Neural cell (in vitro differentiated cells): ENCODE measurements at regions not wholly inside any gene's neighbourhood (a gene's known extent, or its start where the extent isn't known, plus 50 kb on each side); places are given as distances from the start of the nearest gene placed in this dataset.

Source experiments
- EP300 ChIP-seq: fragments of 450-650 bp; conservative IDR thresholded peaks from 2 replicates; pipeline ENCODE4 v1.6.1; 2014; ENCODE audit warnings: antibody characterized with exemption, mild to moderate bottlenecking, moderate library complexity; ENCODE audit not compliant: poor library complexity, severe bottlenecking
- EZH2 ChIP-seq: fragments of 200-600, 300-800 bp; shearing (Covaris generic), sonication (generic); IDR thresholded peaks from 2 replicates; pipeline ENCODE4 v1.6.1; 2014; ENCODE audit warnings: antibody characterized with exemption, low read length, borderline replicate concordance, mild to moderate bottlenecking; ENCODE audit not compliant: insufficient read depth, poor library complexity, severe bottlenecking
- MXI1 ChIP-seq: fragments of 450-650 bp; conservative IDR thresholded peaks from 2 replicates; pipeline ENCODE4 v1.6.1; 2014; ENCODE audit warnings: antibody characterized with exemption, mild to moderate bottlenecking; ENCODE audit not compliant: poor library complexity, severe bottlenecking
- POLR2AphosphoS5 ChIP-seq: IDR thresholded peaks from 2 replicates; pipeline ENCODE4 v1.6.1; 2012
- RAD21 ChIP-seq: fragments of 450-650 bp; conservative IDR thresholded peaks from 2 replicates; pipeline ENCODE4 v1.6.1; 2014; ENCODE audit warnings: antibody characterized with exemption, mild to moderate bottlenecking, moderate library complexity
- REST ChIP-seq: IDR thresholded peaks from 2 replicates; pipeline ENCODE4 v1.6.1; 2012; ENCODE audit warnings: borderline replicate concordance
- SMC3 ChIP-seq: fragments of 450-650 bp; conservative IDR thresholded peaks from 2 replicates; pipeline ENCODE4 v1.6.1; 2014; ENCODE audit warnings: antibody characterized with exemption, mild to moderate bottlenecking, moderate library complexity; ENCODE audit not compliant: poor library complexity
- TAF1 ChIP-seq: IDR thresholded peaks from 2 replicates; pipeline ENCODE4 v1.6.1; 2012; ENCODE audit warnings: low read depth
- TF ChIP-seq, protein P1 (sequence below): fragments of 450-650 bp; IDR thresholded peaks from 2 replicates; pipeline ENCODE4 v1.5.1; 2014; ENCODE audit warnings: antibody characterized with exemption, mild to moderate bottlenecking, moderate library complexity; ENCODE audit not compliant: poor library complexity, severe bottlenecking

- TF ChIP-seq, protein P1, sequence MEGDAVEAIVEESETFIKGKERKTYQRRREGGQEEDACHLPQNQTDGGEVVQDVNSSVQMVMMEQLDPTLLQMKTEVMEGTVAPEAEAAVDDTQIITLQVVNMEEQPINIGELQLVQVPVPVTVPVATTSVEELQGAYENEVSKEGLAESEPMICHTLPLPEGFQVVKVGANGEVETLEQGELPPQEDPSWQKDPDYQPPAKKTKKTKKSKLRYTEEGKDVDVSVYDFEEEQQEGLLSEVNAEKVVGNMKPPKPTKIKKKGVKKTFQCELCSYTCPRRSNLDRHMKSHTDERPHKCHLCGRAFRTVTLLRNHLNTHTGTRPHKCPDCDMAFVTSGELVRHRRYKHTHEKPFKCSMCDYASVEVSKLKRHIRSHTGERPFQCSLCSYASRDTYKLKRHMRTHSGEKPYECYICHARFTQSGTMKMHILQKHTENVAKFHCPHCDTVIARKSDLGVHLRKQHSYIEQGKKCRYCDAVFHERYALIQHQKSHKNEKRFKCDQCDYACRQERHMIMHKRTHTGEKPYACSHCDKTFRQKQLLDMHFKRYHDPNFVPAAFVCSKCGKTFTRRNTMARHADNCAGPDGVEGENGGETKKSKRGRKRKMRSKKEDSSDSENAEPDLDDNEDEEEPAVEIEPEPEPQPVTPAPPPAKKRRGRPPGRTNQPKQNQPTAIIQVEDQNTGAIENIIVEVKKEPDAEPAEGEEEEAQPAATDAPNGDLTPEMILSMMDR = no peak
- TF ChIP-seq POLR2AphosphoS5 (no peak), EP300 (no peak), TAF1 (no peak), REST (no peak), EZH2 (no peak), SMC3 (no peak), MXI1 (no peak), RAD21 (no peak)
These were observed 74.7 kb upstream of the TSHZ3 start for GRCh38 chr19:31423896-31424295.
